H7 (cell line): ENCODE measurements at regions not wholly inside any gene's neighbourhood (a gene's known extent, or its start where the extent isn't known, plus 50 kb on each side); places are given as distances from the start of the nearest gene placed in this dataset.
A peak's percentile ranks its signal among the peaks of the same experiment; 100 is the strongest.

Experiments used
- DNase-seq: peaks from one replicate; pipeline ENCODE4 v3.0.0; 2012
- H3K27me3 ChIP-seq: 2 replicates; pipeline ENCODE4 v1.6.0; 2011; ENCODE audit warnings: mild to moderate bottlenecking, low read length; ENCODE audit not compliant: control insufficient read depth, insufficient read depth
- H3K36me3 ChIP-seq: replicated peaks from 2 replicates; pipeline ENCODE4 v1.5.1; 2011; ENCODE audit warnings: low read length; ENCODE audit not compliant: control insufficient read depth, insufficient read depth
- H3K4me3 ChIP-seq: 2 replicates; pipeline ENCODE4 v1.5.1; 2011; ENCODE audit warnings: low read depth, mild to moderate bottlenecking, control low read depth, low read length, moderate library complexity; ENCODE audit not compliant: insufficient read depth

- no peak for DNase-seq
- Histone ChIP-seq H3K36me3 (no peaks in the 10 kb centered on the region), H3K4me3 (no peak overlapping the region), H3K27me3 (no peaks in the 10 kb centered on the region)
Observed at GRCh38 chr15:27702581-27702980, 396.5 kb downstream of the OCA2 start.

- DNase-seq = peak; percentile 39
- no peaks in the 10 kb centered on the region for H3K27me3 ChIP-seq
- H3K4me3 ChIP-seq = no peak overlapping the region
- no peaks in the 10 kb centered on the region for H3K36me3 ChIP-seq
Observed at GRCh38 chr15:27701956-27702355, 397.2 kb downstream of the OCA2 start.

GRCh38 chr15:27701014-27701413, 398.1 kb downstream of the OCA2 start:
- Histone ChIP-seq H3K27me3 (no peaks in the 10 kb centered on the region), H3K36me3 (no peaks in the 10 kb centered on the region), H3K4me3 (no peak overlapping the region)
- no peak for DNase-seq

GRCh38 chr15:27699699-27700098, 399.4 kb downstream of the OCA2 start:
- no peak for DNase-seq
- no peak overlapping the region for H3K4me3 ChIP-seq

GRCh38 chr15:27696530-27696929, 402.6 kb downstream of the OCA2 start:
- DNase-seq = no peak
- Histone ChIP-seq H3K4me3 (no peak overlapping the region), H3K36me3 (no peaks in the 10 kb centered on the region), H3K27me3 (no peaks in the 10 kb centered on the region)

More at GRCh38 chr15:27699699-27700098, 399.4 kb downstream of the OCA2 start:
- Histone ChIP-seq H3K27me3 (no peaks in the 10 kb centered on the region), H3K36me3 (no peaks in the 10 kb centered on the region)

GRCh38 chr15:27695726-27696125, 403.4 kb downstream of the OCA2 start:
- DNase-seq = no peak
- no peaks in the 10 kb centered on the region for H3K36me3 ChIP-seq
- H3K4me3 ChIP-seq = no peak overlapping the region
- no peaks in the 10 kb centered on the region for H3K27me3 ChIP-seq

GRCh38 chr15:27694506-27695087, 404.5 kb downstream of the OCA2 start:
- no peak for DNase-seq

GRCh38 chr15:27693280-27693679, 405.8 kb downstream of the OCA2 start:
- DNase-seq = no peak
- Histone ChIP-seq H3K4me3 (no peak overlapping the region), H3K36me3 (no peaks in the 10 kb centered on the region), H3K27me3 (no peaks in the 10 kb centered on the region)

More at GRCh38 chr15:27694506-27695087, 404.5 kb downstream of the OCA2 start:
- H3K36me3 ChIP-seq = no peaks in the 10 kb centered on the region
- H3K4me3 ChIP-seq = no peak overlapping the region
- no peaks in the 10 kb centered on the region for H3K27me3 ChIP-seq

GRCh38 chr15:27692438-27692837, 406.7 kb downstream of the OCA2 start:
- DNase-seq = no peak
- H3K36me3 ChIP-seq = no peaks in the 10 kb centered on the region
- no peak overlapping the region for H3K4me3 ChIP-seq
- no peaks in the 10 kb centered on the region for H3K27me3 ChIP-seq

- Histone ChIP-seq H3K27me3 (no peaks in the 10 kb centered on the region), H3K4me3 (no peak overlapping the region)
- DNase-seq = peak; percentile 72
Observed at GRCh38 chr15:27690290-27690689, 408.8 kb downstream of the OCA2 start.

GRCh38 chr15:27686971-27687370, 412.1 kb downstream of the OCA2 start:
- H3K4me3 ChIP-seq = no peak overlapping the region
- no peaks in the 10 kb centered on the region for H3K36me3 ChIP-seq
- no peak for DNase-seq
- H3K27me3 ChIP-seq = no peaks in the 10 kb centered on the region

More at GRCh38 chr15:27690290-27690689, 408.8 kb downstream of the OCA2 start:
- H3K36me3 ChIP-seq = no peaks in the 10 kb centered on the region

- Histone ChIP-seq H3K4me3 (no peak overlapping the region), H3K36me3 (no peaks in the 10 kb centered on the region), H3K27me3 (no peaks in the 10 kb centered on the region)
- DNase-seq = no peak
Observed at GRCh38 chr15:27686369-27686768, 412.7 kb downstream of the OCA2 start.

- Histone ChIP-seq H3K27me3 (no peaks in the 10 kb centered on the region), H3K36me3 (no peaks in the 10 kb centered on the region), H3K4me3 (no peak overlapping the region)
- DNase-seq = no peak
Observed at GRCh38 chr15:27685644-27686043, 413.5 kb downstream of the OCA2 start.

GRCh38 chr15:27683121-27683520, 416.0 kb downstream of the OCA2 start:
- Histone ChIP-seq H3K36me3 (no peaks in the 10 kb centered on the region), H3K27me3 (no peaks in the 10 kb centered on the region), H3K4me3 (no peak overlapping the region)
- no peak for DNase-seq

- DNase-seq = no peak
- H3K4me3 ChIP-seq = no peak overlapping the region
- no peaks in the 10 kb centered on the region for H3K36me3 ChIP-seq
- no peaks in the 10 kb centered on the region for H3K27me3 ChIP-seq
Observed at GRCh38 chr15:27681038-27681437, 418.1 kb downstream of the OCA2 start.
